A673 (cell line): ENCODE measurements at regions not wholly inside any gene's neighbourhood (a gene's known extent, or its start where the extent isn't known, plus 50 kb on each side); places are given as distances from the start of the nearest gene placed in this dataset.

ENCODE experiments used
- BruUV-seq: library from RNA; stranded (reverse); fragments of 400-500 nt; replicated peaks from 2 replicates; lab custom pipeline; 2021; lab: Mats Ljungman, UMichigan
- CTCF ChIA-PET: fragments of 300-600 bp; sonication (Branson Sonifier 250); formaldehyde crosslinking; loops from one replicate; lab custom pipeline; 2022; ENCODE audit warnings: antibody characterized with exemption; lab: Charles Lee
- POLR2A ChIA-PET: fragments of 300-600 bp; sonication (Branson Sonifier 250); formaldehyde crosslinking; loops from one replicate; lab custom pipeline; 2022; ENCODE audit warnings: antibody characterized with exemption; ENCODE audit not compliant: low non-redundant PET; lab: Charles Lee
- DNase-seq: peaks from one replicate; pipeline ENCODE4 v3.0.0-alpha.2; 2015; ENCODE audit warnings: low spot score
- H3K27ac ChIP-seq: fragments of 200-600 bp; sonication (generic); 2 replicates; pipeline ENCODE4 v1.5.1; 2016; ENCODE audit warnings: mixed run types, low read depth, mild to moderate bottlenecking, mixed read lengths, antibody characterized with exemption, low read length; ENCODE audit not compliant: poor library complexity, severe bottlenecking
- H3K27me3 ChIP-seq: fragments of 200-600 bp; sonication (generic); replicated peaks from 2 replicates; pipeline ENCODE4 v1.6.1; 2017; ENCODE audit warnings: mixed run types, low read depth, mild to moderate bottlenecking, mixed read lengths, antibody characterized with exemption, low read length; ENCODE audit not compliant: insufficient read depth, poor library complexity
- H3K36me3 ChIP-seq: fragments of 200-600 bp; sonication (generic); 2 replicates; pipeline ENCODE4 v1.6.1; 2016; ENCODE audit warnings: mixed run types, mild to moderate bottlenecking, mixed read lengths, antibody characterized with exemption, low read length; ENCODE audit not compliant: insufficient read depth, poor library complexity, severe bottlenecking
- H3K4me1 ChIP-seq: fragments of 200-600 bp; sonication (generic); 2 replicates; pipeline ENCODE4 v1.6.1; 2017; ENCODE audit warnings: mixed run types, mild to moderate bottlenecking, mixed read lengths, antibody characterized with exemption, low read length; ENCODE audit not compliant: insufficient read depth, poor library complexity, severe bottlenecking
- H3K4me3 ChIP-seq: fragments of 200-600 bp; sonication (generic); 2 replicates; pipeline ENCODE4 v1.5.1; 2016; ENCODE audit warnings: low read depth, mixed run types, mild to moderate bottlenecking, mixed read lengths, low read length; ENCODE audit not compliant: poor library complexity, severe bottlenecking
- H3K9me3 ChIP-seq: fragments of 200-600 bp; sonication (generic); 2 replicates; pipeline ENCODE4 v1.6.1; 2016; ENCODE audit warnings: mixed run types, low read depth, mild to moderate bottlenecking, mixed read lengths, antibody characterized with exemption, low read length; ENCODE audit not compliant: poor library complexity, severe bottlenecking
- CTCF ChIP-seq: fragments of 300-800, 200-600 bp; sonication (generic); conservative IDR thresholded peaks from 2 replicates; pipeline ENCODE4 v1.5.1; 2017; ENCODE audit warnings: low read depth, mild to moderate bottlenecking, antibody characterized with exemption, low read length, moderate library complexity, mixed read lengths
- EZH2 ChIP-seq: fragments of 200-600 bp; sonication (generic); IDR thresholded peaks from 2 replicates; pipeline ENCODE4 v1.6.1; 2017; ENCODE audit warnings: borderline replicate concordance, low read depth, mild to moderate bottlenecking, mixed read lengths, antibody characterized with exemption, low read length; ENCODE audit not compliant: poor library complexity, severe bottlenecking
- intact Hi-C: fragments of 100-400 bp; cut with micrococcal nuclease; formaldehyde crosslinking; loops from one replicate; pipeline ENCODE4 v1.10.0; 2022; ENCODE audit not compliant: unreplicated experiment

GRCh38 chr1:25003457-25004190 is 73.5 kb upstream of the RUNX3 start:
- intact Hi-C loops = no loop called here
- H3K36me3 ChIP-seq = no peaks in the 10 kb centered on the region
- no peak for DNase-seq
- H3K9me3 ChIP-seq = no peaks in the 10 kb centered on the region
- no peaks in the 10 kb centered on the region for H3K4me1 ChIP-seq
- no TSS peak for BruUV-seq
- H3K27me3 ChIP-seq = no peaks in the 10 kb centered on the region
- ChIA-PET POLR2A (no interaction called here), CTCF (no interaction called here)
- no peak overlapping the region for H3K27ac ChIP-seq
- TF ChIP-seq CTCF = no peak
- TF ChIP-seq EZH2 = no peak
- no peak overlapping the region for H3K4me3 ChIP-seq

GRCh38 chr1:25003000-25003399 is 72.9 kb upstream of the RUNX3 start:
- Histone ChIP-seq H3K27me3 (no peaks in the 10 kb centered on the region), H3K4me1 (no peaks in the 10 kb centered on the region), H3K4me3 (no peak overlapping the region), H3K27ac (no peak overlapping the region), H3K9me3 (no peaks in the 10 kb centered on the region), H3K36me3 (no peaks in the 10 kb centered on the region)
- DNase-seq = no peak
- no TSS peak for BruUV-seq
- TF ChIP-seq CTCF (no peak), EZH2 (no peak)
- POLR2A ChIA-PET = no interaction called here
- CTCF ChIA-PET = no interaction called here
- intact Hi-C loops = no loop called here

- Histone ChIP-seq H3K36me3 (no peaks in the 10 kb centered on the region), H3K9me3 (no peaks in the 10 kb centered on the region), H3K4me1 (no peaks in the 10 kb centered on the region), H3K27ac (no peak overlapping the region), H3K27me3 (no peaks in the 10 kb centered on the region), H3K4me3 (no peak overlapping the region)
- TF ChIP-seq EZH2 (no peak), CTCF (no peak)
- no TSS peak for BruUV-seq
- no peak for DNase-seq
- CTCF ChIA-PET = no interaction called here
- POLR2A ChIA-PET = no interaction called here
- intact Hi-C loops = no loop called here
Observed at GRCh38 chr1:25001125-25001915, 71.2 kb upstream of the RUNX3 start.
